GM18868 (cell line): ENCODE measurements at regions not wholly inside any gene's neighbourhood (a gene's known extent, or its start where the extent isn't known, plus 50 kb on each side); places are given as distances from the start of the nearest gene placed in this dataset.
"Not testable (repeated sequence)": the region's sequence is repeated elsewhere in the genome, so short reads cannot be mapped to it uniquely, and the experiment has no call there.

Source experiments
- ATAC-seq: cut with Tn5 transposase; IDR thresholded peaks from one replicate; pipeline ENCODE4 v1.9.1; 2021; ENCODE audit warnings: mild to moderate bottlenecking, moderate library complexity; ENCODE audit not compliant: unreplicated experiment

DNA sequence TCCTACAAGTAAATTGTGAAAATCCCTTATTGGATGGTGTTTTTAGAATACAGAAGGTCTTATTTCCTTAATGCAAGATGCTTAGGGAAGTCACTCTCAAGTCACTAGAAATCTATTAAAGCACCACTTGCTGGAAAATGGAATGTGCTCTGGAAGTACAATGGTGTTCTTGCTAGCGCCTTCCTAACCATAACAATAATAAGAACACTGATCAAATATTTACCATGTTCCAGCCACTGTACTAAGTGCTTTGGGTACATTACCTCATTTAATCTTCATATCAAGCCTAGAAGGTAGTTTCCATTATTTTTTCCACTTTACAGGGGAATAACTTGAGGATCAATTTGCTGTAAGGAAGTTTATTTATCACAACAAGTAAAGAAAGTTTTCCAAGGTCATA, 75.1 kb downstream of the FAM72B start:
- not testable (repeated sequence) for ATAC-seq

DNA sequence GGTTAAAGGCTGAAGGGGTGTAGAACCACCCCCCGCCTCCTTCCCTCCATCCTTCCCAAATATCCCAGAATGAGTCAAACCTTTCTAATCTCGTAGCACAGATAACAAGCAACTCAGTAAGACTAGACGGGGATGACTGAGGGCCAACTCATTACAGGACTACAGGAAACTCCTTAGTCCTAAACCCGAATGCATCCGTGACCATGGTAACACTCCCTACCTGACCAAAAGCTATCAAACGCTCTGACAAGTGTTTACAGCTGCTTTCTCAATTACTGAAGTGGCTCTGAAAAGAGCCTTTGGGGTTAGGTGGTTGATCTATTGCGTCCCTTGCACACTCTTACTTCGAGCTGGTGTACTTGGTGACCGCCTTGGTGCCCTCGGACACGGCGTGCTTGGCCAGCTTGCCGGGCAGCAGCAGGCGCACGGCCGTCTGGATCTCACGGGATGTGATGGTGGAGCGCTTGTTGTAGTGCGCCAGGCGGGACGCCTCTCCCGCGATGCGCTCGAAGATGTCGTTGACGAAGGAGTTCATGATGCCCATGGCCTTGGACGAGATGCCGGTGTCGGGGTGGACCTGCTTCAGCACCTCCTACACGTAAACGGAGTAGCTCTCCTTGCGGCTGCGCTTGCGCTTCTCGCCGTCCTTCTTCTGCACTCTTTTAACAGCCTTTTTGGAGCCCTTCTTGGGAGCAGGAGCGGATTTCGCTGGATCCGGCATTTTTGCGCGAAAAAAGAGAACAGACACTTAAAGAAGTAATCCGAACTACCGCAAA, 67.4 kb downstream of the FAM72B start:
- not testable (repeated sequence) for ATAC-seq

DNA sequence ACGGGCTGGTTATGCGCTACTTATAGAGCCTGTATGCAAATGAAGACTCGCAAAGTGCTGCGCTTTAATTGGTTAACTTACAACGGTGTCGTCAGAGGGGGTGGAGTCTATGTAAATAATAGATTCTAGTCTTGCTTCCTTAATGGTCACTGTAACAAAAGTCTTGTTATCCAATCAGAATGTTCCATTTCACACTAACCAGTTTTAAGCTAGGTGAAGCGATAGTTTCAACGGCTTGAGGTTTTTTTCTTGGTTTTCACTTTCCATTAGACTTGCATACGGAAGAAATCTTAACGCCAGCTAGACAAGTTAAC, 66.9 kb downstream of the FAM72B start:
- not testable (repeated sequence) for ATAC-seq

DNA sequence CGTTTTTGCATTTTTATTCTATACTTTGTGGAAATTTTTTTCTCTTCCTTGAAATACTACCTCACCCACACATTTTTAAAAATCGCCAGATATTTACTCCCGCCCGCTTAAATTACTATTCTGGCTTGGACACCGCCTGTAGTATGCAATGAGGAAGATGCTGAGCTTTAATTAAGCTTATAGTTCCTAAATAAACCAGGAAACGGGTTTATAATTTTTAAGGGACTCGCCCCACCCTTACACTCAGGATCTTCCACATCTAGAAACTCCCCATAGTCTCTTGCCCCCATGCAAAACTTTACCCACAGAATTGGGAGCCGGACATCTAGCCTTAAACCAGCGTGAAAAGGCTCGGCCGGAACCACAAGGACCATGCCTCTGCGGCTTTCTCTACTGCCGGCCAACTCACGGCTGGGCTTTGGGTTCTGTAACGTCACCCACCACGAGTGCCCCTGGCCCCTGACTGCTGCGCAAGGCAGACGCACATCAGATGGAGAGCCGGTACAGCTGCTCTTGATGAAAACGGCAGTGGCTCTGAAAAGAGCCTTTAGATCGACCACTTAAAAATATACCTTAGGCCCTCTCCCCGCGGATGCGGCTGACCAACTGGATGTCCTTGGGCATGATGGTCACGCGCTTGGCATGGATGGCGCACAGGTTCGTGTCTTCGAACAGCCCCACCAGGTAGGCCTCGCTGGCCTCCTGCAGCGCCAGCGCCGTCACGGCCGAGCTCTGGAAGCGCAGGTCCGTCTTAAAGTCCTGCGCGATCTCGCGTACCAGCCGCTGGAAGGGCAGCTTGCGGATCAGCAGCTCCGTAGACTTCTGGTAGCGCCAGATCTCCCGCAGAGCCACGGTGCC, 66.3 kb downstream of the FAM72B start:
- not testable (repeated sequence) for ATAC-seq
